Mesendoderm (in vitro differentiated cells): ENCODE measurements at regions not wholly inside any gene's neighbourhood (a gene's known extent, or its start where the extent isn't known, plus 50 kb on each side); places are given as distances from the start of the nearest gene placed in this dataset.

Experiments
- DNase-seq: peaks from one replicate; pipeline ENCODE4 v3.0.0; 2013
- H2AK5ac ChIP-seq: 2 replicates; pipeline ENCODE4 v1.6.1; 2013; ENCODE audit warnings: low read length, inconsistent platforms
- H2BK120ac ChIP-seq: 2 replicates; pipeline ENCODE4 v1.6.1; 2013; ENCODE audit warnings: low read depth, mild to moderate bottlenecking, low read length, moderate library complexity, mixed read lengths
- H2BK15ac ChIP-seq: replicated peaks from 2 replicates; pipeline ENCODE4 v1.6.1; 2013; ENCODE audit warnings: low read depth, mild to moderate bottlenecking, moderate library complexity
- H2BK5ac ChIP-seq: 2 replicates; pipeline ENCODE4 v1.6.1; 2013; ENCODE audit warnings: low read length, inconsistent platforms
- H3K18ac ChIP-seq: 2 replicates; pipeline ENCODE4 v1.6.1; 2013; ENCODE audit warnings: mild to moderate bottlenecking, low read length, mixed read lengths
- H3K23ac ChIP-seq: one replicate; pipeline ENCODE4 v1.6.1; 2013; ENCODE audit warnings: low read length
- H3K27ac ChIP-seq: 2 replicates; pipeline ENCODE4 v1.5.1; 2013; ENCODE audit warnings: low read depth, mild to moderate bottlenecking, inconsistent platforms, low read length, moderate library complexity
- H3K27me3 ChIP-seq: 2 replicates; pipeline ENCODE4 v1.6.1; 2013; ENCODE audit warnings: low read length, control low read depth, mild to moderate bottlenecking, inconsistent platforms; ENCODE audit not compliant: insufficient read depth, poor library complexity
- H3K36me3 ChIP-seq: 2 replicates; pipeline ENCODE4 v1.6.1; 2013; ENCODE audit warnings: low read length, inconsistent platforms; ENCODE audit not compliant: control insufficient read depth, insufficient read depth
- H3K4ac ChIP-seq: one replicate; pipeline ENCODE4 v1.6.1; 2013; ENCODE audit warnings: low read depth, mild to moderate bottlenecking, low read length, moderate library complexity
- H3K4me1 ChIP-seq: 2 replicates; pipeline ENCODE4 v1.6.1; 2013; ENCODE audit warnings: low read depth, low read length, inconsistent platforms; ENCODE audit not compliant: control insufficient read depth
- H3K4me2 ChIP-seq: 2 replicates; pipeline ENCODE4 v1.6.1; 2013; ENCODE audit warnings: low read length
- H3K4me3 ChIP-seq: 2 replicates; pipeline ENCODE4 v1.5.1; 2013; ENCODE audit warnings: mild to moderate bottlenecking, low read length
- H3K56ac ChIP-seq: one replicate; pipeline ENCODE4 v1.6.1; 2013; ENCODE audit warnings: low read length
- H3K79me1 ChIP-seq: 2 replicates; pipeline ENCODE4 v1.6.1; 2013; ENCODE audit warnings: low read length, inconsistent platforms
- H3K79me2 ChIP-seq: 2 replicates; pipeline ENCODE4 v1.6.1; 2013; ENCODE audit warnings: mild to moderate bottlenecking, low read length; ENCODE audit not compliant: control insufficient read depth, insufficient read depth
- H3K9ac ChIP-seq: 2 replicates; pipeline ENCODE4 v1.6.1; 2013; ENCODE audit warnings: low read length, inconsistent platforms
- H4K5ac ChIP-seq: one replicate; pipeline ENCODE4 v1.6.1; 2013; ENCODE audit warnings: low read length
- H4K8ac ChIP-seq: one replicate; pipeline ENCODE4 v1.6.1; 2013; ENCODE audit warnings: low read depth, mild to moderate bottlenecking, control low read depth, low read length, moderate library complexity
- WGBS: extraction: QIAGEN DNeasy Blood & Tissue Kit; methylation state at CpG from one replicate; pipeline ENCODE4 v1.1.7; 2013; ENCODE audit warnings: low lambda C conversion rate, missing lambda C conversion rate; ENCODE audit not compliant: insufficient coverage; ENCODE audit errors: extremely low coverage; 5-methylcytosine and 5-hydroxymethylcytosine counted together

DNA sequence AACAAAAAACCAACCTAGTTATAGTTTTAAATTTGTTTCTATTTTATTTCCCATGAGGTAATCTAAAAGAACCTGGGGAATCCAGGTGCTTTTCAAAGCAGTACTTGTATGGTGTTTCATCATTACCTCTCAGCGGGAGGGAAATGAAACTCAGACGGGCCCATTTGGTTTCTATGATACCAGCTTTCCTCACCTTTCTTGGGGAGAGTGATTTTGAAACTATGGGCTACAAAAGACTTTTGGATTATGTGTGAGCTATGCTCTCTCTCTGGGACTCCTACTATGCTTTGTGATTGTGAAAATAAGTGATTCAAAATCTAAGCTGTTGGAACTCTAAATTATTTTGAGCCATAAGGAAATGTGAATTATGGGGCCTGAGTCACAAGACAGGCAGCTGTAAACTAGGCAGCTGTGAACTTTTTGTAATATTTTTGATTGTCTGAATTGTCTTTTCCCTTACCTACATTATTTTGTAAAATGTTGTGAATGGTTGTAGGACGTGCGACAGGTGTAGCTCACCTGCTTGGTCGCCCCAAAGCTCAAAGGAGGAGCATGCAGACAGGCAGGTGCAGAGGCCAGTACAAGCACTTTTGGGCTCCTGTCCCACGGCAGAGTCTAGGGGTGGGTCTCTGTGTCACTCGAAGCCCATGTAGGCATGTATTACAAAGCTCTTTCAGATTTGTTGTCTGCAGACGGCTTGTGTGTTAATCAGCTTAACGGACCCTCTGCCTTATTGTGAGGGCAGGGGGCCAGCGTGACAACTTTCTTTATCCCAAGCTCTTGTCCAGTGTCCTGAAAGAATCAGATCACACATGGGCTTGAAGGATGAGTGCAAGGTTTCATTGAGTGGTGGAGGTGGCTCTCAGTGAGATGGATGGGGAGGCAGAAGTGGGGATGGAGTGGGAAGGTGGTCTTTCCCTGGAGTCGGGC, 64.8 kb upstream of the BACH1 start:
- Histone ChIP-seq H3K79me1 (no peaks in the 10 kb centered on the region), H3K9ac (no peak overlapping the region), H3K56ac (no peak overlapping the region), H3K23ac (no peak overlapping the region), H3K27ac (no peak overlapping the region), H3K4me3 (no peak overlapping the region), H3K4me2 (no peak overlapping the region), H3K36me3 (no peaks in the 10 kb centered on the region), H2BK120ac (no peak overlapping the region), H2AK5ac (no peak overlapping the region), H4K5ac (no peak overlapping the region), H3K4ac (no peak overlapping the region), H2BK15ac (no peak overlapping the region), H3K18ac (no peak overlapping the region), H2BK5ac (no peak overlapping the region), H4K8ac (no peak overlapping the region), H3K4me1 (no peaks in the 10 kb centered on the region), H3K27me3 (no peaks in the 10 kb centered on the region), H3K79me2 (no peaks in the 10 kb centered on the region)
- peak; percentile 47 for DNase-seq
- no CpG with 5 or more reads among the region's 11 CpGs for WGBS

DNA sequence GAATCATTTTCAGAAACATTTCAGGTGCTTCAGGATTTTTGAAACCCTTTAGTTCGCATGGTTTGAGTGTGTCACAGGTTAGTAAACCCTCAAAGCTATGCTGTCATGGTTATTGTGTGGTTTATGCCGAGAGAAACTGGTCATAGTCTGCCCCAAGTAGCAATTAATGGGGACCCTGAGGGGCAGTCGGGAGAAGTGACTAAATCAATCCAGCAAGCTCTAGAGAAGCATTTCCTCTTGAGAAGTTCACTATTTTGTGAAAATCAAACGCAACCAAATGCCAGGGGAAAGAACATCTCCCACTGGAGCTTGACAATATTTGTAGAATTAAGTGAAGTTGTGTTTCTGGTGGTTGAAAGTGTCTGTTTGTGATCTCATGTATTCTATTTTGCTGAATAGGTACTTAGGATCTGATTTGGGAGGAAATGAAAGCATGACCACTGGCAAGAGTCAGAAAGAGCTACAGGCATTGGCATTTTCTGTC, 63.0 kb upstream of the BACH1 start:
- Histone ChIP-seq H3K36me3 (no peaks in the 10 kb centered on the region), H3K4me3 (no peak overlapping the region), H2BK120ac (no peak overlapping the region), H4K5ac (no peak overlapping the region), H3K27me3 (no peaks in the 10 kb centered on the region), H4K8ac (no peak overlapping the region), H2AK5ac (no peak overlapping the region), H3K23ac (no peak overlapping the region), H2BK5ac (no peak overlapping the region), H3K79me1 (no peaks in the 10 kb centered on the region), H3K4me1 (no peaks in the 10 kb centered on the region), H3K9ac (no peak overlapping the region), H3K18ac (no peak overlapping the region), H3K4ac (no peak overlapping the region), H3K56ac (no peak overlapping the region), H2BK15ac (no peak overlapping the region), H3K4me2 (no peak overlapping the region), H3K27ac (no peak overlapping the region), H3K79me2 (no peaks in the 10 kb centered on the region)
- DNase-seq, result no peak
- WGBS, result no CpG with 5 or more reads among the region's 4 CpGs

DNA sequence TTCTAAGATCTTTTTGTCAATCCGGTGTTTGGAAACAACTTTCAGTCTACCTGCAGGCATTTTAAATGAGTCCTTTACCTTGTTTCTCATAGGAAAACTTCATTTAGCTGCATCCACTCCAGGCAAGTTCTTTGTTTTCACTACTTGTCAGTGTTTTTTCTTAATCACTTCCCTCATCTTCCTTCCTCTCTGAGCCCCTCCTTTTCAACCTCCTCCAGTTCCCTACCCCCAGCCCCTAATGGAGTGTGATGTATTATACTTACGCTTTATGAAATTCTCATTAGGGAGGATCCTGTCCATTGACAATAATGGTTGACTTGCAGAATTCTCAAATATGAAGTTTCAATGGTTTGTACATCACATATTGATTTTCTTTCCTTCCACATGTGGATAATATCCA, 62.5 kb upstream of the BACH1 start:
- WGBS, result no CpG with 5 or more reads among the region's 2 CpGs
- Histone ChIP-seq H3K4me3 (no peak overlapping the region), H2BK15ac (no peak overlapping the region), H2BK5ac (no peak overlapping the region), H3K79me2 (no peaks in the 10 kb centered on the region), H3K4ac (no peak overlapping the region), H3K56ac (no peak overlapping the region), H3K27me3 (no peaks in the 10 kb centered on the region), H3K18ac (no peak overlapping the region), H2AK5ac (no peak overlapping the region), H3K4me2 (no peak overlapping the region), H3K23ac (no peak overlapping the region), H3K79me1 (no peaks in the 10 kb centered on the region), H2BK120ac (no peak overlapping the region), H3K4me1 (no peaks in the 10 kb centered on the region), H3K27ac (no peak overlapping the region), H3K9ac (no peak overlapping the region), H3K36me3 (no peaks in the 10 kb centered on the region), H4K5ac (no peak overlapping the region), H4K8ac (no peak overlapping the region)
- no peak for DNase-seq

DNA sequence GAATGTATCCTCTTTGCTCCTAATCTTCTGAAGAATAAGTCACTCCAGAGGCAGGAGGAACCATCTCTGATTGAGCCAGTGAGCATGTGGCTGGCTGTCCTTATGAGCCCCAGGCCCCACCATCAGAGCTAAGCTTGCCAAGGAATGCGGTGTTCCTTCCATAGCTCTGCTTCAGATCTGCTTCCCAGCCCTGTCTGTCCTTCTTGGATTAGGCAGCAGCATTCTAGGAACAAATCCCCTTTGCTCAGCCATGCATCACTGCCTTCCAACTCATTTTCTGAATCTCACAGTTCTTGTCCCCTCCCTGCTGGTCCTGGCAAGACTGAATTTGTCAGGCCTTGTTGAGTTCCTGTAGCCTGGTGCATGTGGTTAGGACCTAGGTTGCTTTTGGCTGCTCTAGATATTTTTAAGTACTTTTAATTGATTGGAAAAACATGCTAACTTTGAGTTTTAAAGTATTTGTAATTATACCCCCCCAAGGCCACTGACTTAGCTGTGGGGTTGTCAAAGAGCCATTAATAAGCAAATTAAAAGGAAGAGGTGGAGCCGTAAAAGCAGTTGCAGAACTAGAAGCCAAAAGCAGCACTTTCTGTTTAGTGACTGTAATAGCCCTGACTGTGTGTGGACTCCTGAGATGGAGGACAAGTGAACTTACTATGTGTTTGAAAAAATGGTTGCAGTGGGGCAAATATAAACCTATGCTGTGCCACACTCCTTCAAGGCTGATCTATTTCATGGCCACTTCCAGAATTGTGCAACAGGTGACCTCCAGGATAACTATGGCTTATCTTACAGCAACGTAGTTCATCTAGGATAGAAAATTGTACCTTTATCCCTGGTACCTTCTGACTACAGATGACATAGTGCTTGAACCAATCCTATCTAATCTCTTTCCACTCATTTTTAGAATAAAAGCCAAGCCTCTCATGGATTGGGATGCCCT, 61.3 kb upstream of the BACH1 start:
- Histone ChIP-seq H3K79me2 (no peaks in the 10 kb centered on the region), H3K23ac (no peak overlapping the region), H3K56ac (no peak overlapping the region), H3K4me3 (no peak overlapping the region), H3K27me3 (no peaks in the 10 kb centered on the region), H3K27ac (no peak overlapping the region), H2BK5ac (no peak overlapping the region), H3K4ac (no peak overlapping the region), H3K79me1 (no peaks in the 10 kb centered on the region), H3K9ac (no peak overlapping the region), H3K36me3 (no peaks in the 10 kb centered on the region), H3K18ac (no peak overlapping the region), H3K4me2 (no peak overlapping the region), H2BK15ac (no peak overlapping the region), H2BK120ac (no peak overlapping the region), H2AK5ac (no peak overlapping the region), H3K4me1 (no peaks in the 10 kb centered on the region), H4K8ac (no peak overlapping the region), H4K5ac (no peak overlapping the region)
- DNase-seq, result no peak
- no CpG with 5 or more reads among the region's 3 CpGs for WGBS

DNA sequence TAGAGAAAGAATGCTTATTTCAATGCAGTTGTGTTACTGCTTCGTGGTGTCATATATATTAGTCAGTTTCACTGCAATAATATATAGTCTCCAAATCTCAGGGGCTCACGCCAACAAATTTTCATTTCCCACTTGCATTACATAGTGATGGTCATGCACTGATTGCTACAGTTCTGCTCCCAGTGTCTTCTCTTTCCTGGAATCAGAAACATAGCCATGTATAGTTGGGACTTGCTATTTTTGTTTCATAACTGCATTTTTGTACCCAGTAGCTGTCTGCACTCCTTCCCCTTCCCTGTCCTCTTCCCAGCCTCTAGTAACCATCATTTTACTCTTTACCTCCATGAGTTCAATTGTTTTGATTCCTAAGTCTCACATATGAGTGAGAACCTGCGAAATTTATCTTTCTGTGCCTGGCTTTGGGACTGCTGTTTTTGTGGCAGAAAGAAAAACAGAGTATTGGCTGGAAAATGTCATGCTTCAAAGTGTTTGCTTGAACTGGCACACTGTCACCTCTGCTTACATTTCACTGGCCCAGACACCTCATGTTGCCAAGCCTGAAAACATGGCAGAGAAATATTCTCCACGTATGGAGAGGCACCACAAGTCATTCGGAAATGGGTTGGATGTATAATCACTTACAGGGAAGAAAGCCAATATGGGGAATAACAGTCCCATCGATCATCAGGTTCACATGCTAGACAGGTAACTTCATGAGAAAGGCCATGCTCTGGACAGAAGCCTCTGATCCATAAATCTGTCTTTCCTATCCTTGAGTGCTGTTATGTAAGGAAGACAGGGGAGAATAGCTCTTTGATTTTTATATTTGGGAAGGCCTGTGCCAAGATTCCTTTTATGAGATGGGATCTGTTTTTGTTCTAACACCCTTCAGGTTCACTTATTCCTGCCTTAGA, 60.4 kb upstream of the BACH1 start:
- Histone ChIP-seq H3K4me2 (no peak overlapping the region), H3K23ac (no peak overlapping the region), H3K9ac (no peak overlapping the region), H3K4me3 (no peak overlapping the region), H3K79me1 (no peaks in the 10 kb centered on the region), H4K8ac (no peak overlapping the region), H2BK120ac (no peak overlapping the region), H3K4me1 (no peaks in the 10 kb centered on the region), H3K56ac (no peak overlapping the region), H3K27me3 (no peaks in the 10 kb centered on the region), H2AK5ac (no peak overlapping the region), H3K27ac (no peak overlapping the region), H3K79me2 (no peaks in the 10 kb centered on the region), H4K5ac (no peak overlapping the region), H2BK5ac (no peak overlapping the region), H3K4ac (no peak overlapping the region), H3K36me3 (no peaks in the 10 kb centered on the region), H3K18ac (no peak overlapping the region), H2BK15ac (no peak overlapping the region)
- no CpG with 5 or more reads among the region's 6 CpGs for WGBS
- DNase-seq, result no peak
